ENCODE measurements at regions not wholly inside any gene's neighbourhood (a gene's known extent, or its start where the extent isn't known, plus 50 kb on each side); places are given as distances from the start of the nearest gene placed in this dataset.
A peak's percentile ranks its signal among the peaks of the same experiment; 100 is the strongest.

DNA sequence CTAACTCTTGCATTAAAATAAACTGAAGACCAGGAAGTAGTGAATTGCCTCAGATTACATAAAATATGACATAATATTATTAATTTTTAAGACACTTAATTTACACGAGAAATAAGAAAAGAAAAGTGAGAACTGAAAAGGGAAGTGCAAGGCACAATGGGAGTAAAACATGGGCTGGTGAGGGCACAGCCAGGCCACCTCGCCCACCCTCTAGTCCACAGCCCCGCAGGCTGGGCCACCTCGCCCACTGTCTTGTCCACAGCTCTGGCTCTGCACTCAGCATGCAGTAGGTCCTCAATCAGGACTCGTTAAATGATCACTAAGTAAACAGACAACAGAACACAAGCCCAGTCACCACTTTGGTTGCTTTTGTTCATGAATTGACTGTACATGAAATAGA, 67.8 kb upstream of the ARHGEF7 start:
- H3K4me1 Mint-ChIP-seq (ENCODE audit: low read depth) = peaks cover 6% of the 10 kb centered on the region
- peaks cover 9% of the 10 kb centered on the region for H3K27me3 Mint-ChIP-seq (ENCODE audit: low read depth)
- H3K36me3 Mint-ChIP-seq (ENCODE audit: insufficient read depth in 2 of 2) = no peaks in the 10 kb centered on the region
- H3K4me3 Mint-ChIP-seq = no peak overlapping the region
- H3K27ac Mint-ChIP-seq = no peak overlapping the region
- no peaks in the 10 kb centered on the region for H3K9me3 Mint-ChIP-seq
- DNase-seq (no peak), ATAC-seq (replicated peaks in 1 of 2) (no peak)

DNA sequence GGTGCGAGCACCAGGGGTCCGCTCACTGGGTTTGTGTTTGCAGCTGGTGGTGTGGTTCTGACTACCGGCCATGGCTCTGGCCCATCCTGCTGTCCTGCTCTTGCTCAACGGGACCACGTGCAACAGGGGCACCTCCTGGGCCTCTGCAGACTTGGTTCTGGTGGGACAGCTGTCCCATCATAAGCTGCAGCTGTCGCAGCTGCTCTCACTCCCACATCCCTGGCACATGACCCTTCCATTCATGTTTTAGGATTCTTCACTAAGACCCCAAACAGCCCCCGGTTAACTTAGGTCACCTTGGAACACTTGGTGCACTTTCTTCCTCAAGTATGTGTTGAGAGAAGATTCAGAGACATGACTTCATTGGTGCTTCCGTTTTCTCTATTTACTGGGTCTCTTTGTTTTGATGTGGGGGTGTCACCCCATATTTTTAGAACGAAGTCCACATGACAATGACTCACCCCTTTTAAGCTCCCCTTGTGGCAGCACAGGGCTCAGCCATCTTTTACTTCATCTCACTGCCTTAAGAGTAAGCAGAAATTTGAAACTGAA, 68.4 kb upstream of the ARHGEF7 start:
- Mint-ChIP-seq H3K36me3 (ENCODE audit: insufficient read depth in 2 of 2) (no peaks in the 10 kb centered on the region), H3K27ac (peak overlapping the region; percentile 31), H3K4me3 (no peak overlapping the region), H3K9me3 (no peaks in the 10 kb centered on the region), H3K4me1 (ENCODE audit: low read depth) (peaks cover 6% of the 10 kb centered on the region), H3K27me3 (ENCODE audit: low read depth) (peaks cover 16% of the 10 kb centered on the region)
- no peak for DNase-seq
- peak in 1 of 2 donors; percentile 48 for ATAC-seq (replicated peaks in 1 of 2)

DNA sequence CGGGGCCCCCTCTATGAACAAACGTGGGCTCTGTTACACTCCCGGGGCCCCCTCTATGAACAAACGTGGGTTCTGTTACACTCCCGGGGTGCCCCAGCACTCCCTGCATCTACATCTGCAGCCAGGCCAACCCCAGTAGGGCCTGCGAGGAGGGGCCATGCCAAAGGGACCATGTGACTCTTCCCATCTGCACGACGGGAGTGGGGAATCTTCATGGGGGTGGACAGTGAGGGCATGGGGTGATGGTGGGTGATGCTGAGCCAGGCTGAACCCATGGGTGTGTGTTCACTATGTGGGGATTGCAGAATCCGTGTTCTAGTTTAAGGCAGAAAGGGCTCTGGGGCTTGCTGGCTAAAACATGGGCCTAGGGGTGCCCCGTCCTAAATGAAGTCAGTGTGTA, 69.9 kb upstream of the ARHGEF7 start:
- H3K27ac Mint-ChIP-seq = no peak overlapping the region
- ATAC-seq (replicated peaks in 1 of 2) (no peak), DNase-seq (no peak)
- H3K4me3 Mint-ChIP-seq = no peak overlapping the region
- H3K9me3 Mint-ChIP-seq = no peaks in the 10 kb centered on the region
- H3K27me3 Mint-ChIP-seq (ENCODE audit: low read depth) = peaks cover 12% of the 10 kb centered on the region
- H3K4me1 Mint-ChIP-seq (ENCODE audit: low read depth) = peaks cover 6% of the 10 kb centered on the region
- H3K36me3 Mint-ChIP-seq (ENCODE audit: insufficient read depth in 2 of 2) = no peaks in the 10 kb centered on the region

DNA sequence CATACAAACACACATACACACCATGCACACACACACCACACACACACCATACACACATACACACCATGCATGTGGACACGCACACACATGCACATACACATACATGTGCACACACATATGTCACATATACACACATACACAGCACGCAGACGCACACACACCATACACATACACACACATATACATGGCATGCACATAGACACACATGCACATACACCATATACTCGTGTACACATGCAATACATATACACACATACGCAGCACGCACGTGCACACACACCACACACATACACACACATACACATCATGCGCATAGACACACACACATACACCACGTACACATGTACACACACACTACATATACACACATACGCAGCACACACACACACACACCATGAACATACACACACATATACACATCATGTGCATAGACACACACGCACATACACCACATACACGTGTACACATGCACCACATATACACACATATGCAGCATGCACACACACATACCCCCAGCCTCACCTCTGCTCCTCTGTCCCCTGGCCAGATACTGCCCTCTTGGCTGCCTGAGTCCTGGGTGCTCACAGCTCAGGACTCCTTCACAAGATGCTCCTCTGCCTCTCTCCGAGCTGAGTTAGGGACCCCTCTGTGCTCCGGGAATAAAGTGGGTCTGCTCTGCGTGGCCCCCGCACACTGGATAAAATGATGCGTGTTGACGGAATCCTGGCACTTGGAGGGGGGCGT, 70.9 kb upstream of the ARHGEF7 start:
- Mint-ChIP-seq H3K4me3 (no peak overlapping the region), H3K4me1 (ENCODE audit: low read depth) (peaks cover 6% of the 10 kb centered on the region), H3K36me3 (ENCODE audit: insufficient read depth in 2 of 2) (no peaks in the 10 kb centered on the region), H3K27ac (no peak overlapping the region), H3K9me3 (no peaks in the 10 kb centered on the region), H3K27me3 (ENCODE audit: low read depth) (peaks cover 17% of the 10 kb centered on the region)
- DNase-seq (no peak), ATAC-seq (replicated peaks in 1 of 2) (no peak)

- Mint-ChIP-seq H3K4me3 (no peak overlapping the region), H3K9me3 (no peaks in the 10 kb centered on the region), H3K36me3 (ENCODE audit: insufficient read depth in 2 of 2) (no peaks in the 10 kb centered on the region), H3K4me1 (ENCODE audit: low read depth) (peaks cover 6% of the 10 kb centered on the region), H3K27me3 (ENCODE audit: low read depth) (peaks cover 17% of the 10 kb centered on the region), H3K27ac (no peak overlapping the region)
- DNase-seq (no peak), ATAC-seq (replicated peaks in 1 of 2) (peak in 1 of 2 donors; percentile 39)
These were observed 71.5 kb upstream of the ARHGEF7 start for GRCh38 chr13:111043575-111043982.

GRCh38 chr13:111042661-111043226, 72.4 kb upstream of the ARHGEF7 start:
- Mint-ChIP-seq H3K27ac (no peak overlapping the region), H3K9me3 (no peaks in the 10 kb centered on the region), H3K4me1 (ENCODE audit: low read depth) (peaks cover 6% of the 10 kb centered on the region), H3K36me3 (ENCODE audit: insufficient read depth in 2 of 2) (no peaks in the 10 kb centered on the region), H3K27me3 (ENCODE audit: low read depth) (peaks cover 18% of the 10 kb centered on the region), H3K4me3 (no peak overlapping the region)
- no peak for ATAC-seq (replicated peaks in 1 of 2)
- no peak for DNase-seq

DNA sequence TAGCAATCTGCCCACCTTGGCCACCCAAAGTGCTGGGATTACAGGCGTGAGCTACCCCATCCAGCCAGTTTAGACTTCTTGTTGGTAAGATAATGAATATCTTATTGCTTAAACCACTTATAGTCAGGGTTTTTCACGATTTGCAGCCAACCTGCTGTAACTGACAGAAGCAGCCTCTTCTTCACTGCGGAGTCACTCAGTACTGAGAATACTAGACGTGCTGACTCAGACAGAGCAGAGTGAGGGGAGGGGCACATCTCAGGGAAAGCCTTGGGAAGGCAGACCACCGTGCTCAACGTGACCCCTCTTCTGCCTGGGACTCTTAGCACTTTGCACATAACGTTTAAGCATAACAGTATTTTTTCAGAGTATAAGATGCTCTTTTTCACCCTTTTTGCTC, 74.3 kb upstream of the ARHGEF7 start:
- Mint-ChIP-seq H3K36me3 (ENCODE audit: insufficient read depth in 2 of 2) (no peaks in the 10 kb centered on the region), H3K9me3 (no peaks in the 10 kb centered on the region), H3K27me3 (ENCODE audit: low read depth) (peaks cover 25% of the 10 kb centered on the region), H3K4me3 (no peak overlapping the region), H3K27ac (no peak overlapping the region), H3K4me1 (ENCODE audit: low read depth) (no peaks in the 10 kb centered on the region)
- ATAC-seq (replicated peaks in 1 of 2) = no peak
- DNase-seq = no peak

- Mint-ChIP-seq H3K4me3 (no peak overlapping the region), H3K27ac (no peak overlapping the region), H3K27me3 (ENCODE audit: low read depth) (peaks cover 25% of the 10 kb centered on the region), H3K36me3 (ENCODE audit: insufficient read depth in 2 of 2) (no peaks in the 10 kb centered on the region), H3K4me1 (ENCODE audit: low read depth) (no peaks in the 10 kb centered on the region), H3K9me3 (no peaks in the 10 kb centered on the region)
- ATAC-seq (replicated peaks in 1 of 2) (no peak), DNase-seq (no peak)
These were observed 75.4 kb upstream of the ARHGEF7 start for GRCh38 chr13:111039735-111040134.

DNA sequence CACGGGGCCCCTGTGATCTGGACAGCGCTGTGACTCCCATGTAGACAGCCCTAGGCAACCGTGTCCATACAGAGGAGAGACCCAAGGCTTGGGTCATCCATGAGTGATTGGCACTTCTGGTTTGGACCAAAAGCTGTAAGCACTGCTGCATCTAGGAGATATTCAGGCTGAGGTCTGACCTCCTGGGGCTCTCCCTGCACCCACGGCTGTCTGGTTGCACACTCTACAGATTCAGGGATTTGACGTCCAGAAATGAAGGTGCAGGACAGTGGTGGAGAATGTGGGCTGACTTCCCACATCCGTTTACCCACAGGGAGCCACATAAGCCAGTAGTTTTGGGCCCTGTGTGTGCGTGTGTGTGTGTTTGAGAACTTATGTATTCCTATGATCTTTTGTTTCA, 76.2 kb upstream of the ARHGEF7 start:
- no peaks in the 10 kb centered on the region for H3K9me3 Mint-ChIP-seq
- ATAC-seq (replicated peaks in 1 of 2) (no peak), DNase-seq (no peak)
- H3K27ac Mint-ChIP-seq = no peak overlapping the region
- H3K4me1 Mint-ChIP-seq (ENCODE audit: low read depth) = no peaks in the 10 kb centered on the region
- H3K27me3 Mint-ChIP-seq (ENCODE audit: low read depth) = peaks cover 30% of the 10 kb centered on the region
- H3K4me3 Mint-ChIP-seq = no peak overlapping the region
- no peaks in the 10 kb centered on the region for H3K36me3 Mint-ChIP-seq (ENCODE audit: insufficient read depth in 2 of 2)

DNA sequence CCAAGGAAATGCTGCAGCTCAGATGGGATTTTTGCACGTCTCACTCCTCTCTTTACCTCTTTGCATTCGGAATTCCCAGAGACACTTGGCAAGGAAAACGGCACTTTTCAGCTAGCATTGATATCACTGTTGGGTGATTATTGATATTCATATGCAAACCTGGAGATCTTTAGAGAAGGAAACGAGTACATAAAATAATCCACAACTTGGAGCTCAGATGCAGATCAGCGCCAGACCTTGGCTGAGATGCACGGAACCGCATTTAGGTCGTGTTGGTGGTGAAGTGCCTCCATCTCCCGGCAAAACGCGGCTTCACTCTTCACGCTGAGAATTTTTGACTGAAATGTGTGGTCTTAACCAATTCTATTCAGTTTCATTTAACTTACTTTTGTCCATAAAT, 77.2 kb upstream of the ARHGEF7 start:
- Mint-ChIP-seq H3K4me3 (no peak overlapping the region), H3K27me3 (ENCODE audit: low read depth) (peaks cover 38% of the 10 kb centered on the region), H3K9me3 (no peaks in the 10 kb centered on the region), H3K4me1 (ENCODE audit: low read depth) (no peaks in the 10 kb centered on the region), H3K36me3 (ENCODE audit: insufficient read depth in 2 of 2) (no peaks in the 10 kb centered on the region), H3K27ac (no peak overlapping the region)
- ATAC-seq (replicated peaks in 1 of 2) (no peak), DNase-seq (no peak)

DNA sequence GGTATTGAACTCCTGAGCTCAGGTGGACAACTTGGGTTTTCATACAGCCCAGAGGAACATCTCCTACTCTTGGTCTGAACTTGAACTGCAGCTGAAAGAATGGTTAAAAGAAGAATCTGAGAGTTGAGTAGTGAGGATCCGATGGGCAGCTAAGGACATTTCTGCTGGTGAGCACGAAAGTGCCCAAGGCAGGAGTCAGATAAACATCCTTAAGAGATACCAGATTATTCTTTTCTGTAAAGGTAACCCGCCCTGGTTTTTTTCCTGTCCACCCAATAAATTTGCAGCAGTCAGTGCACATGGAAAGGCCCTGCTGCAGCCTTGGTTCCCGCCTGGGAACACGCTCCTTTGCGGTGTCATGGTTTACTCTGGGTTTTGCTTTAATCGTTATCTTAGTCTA, 78.4 kb upstream of the ARHGEF7 start:
- Mint-ChIP-seq H3K36me3 (ENCODE audit: insufficient read depth in 2 of 2) (no peaks in the 10 kb centered on the region), H3K4me1 (ENCODE audit: low read depth) (no peaks in the 10 kb centered on the region), H3K9me3 (no peaks in the 10 kb centered on the region), H3K4me3 (no peak overlapping the region), H3K27me3 (ENCODE audit: low read depth) (peaks cover 35% of the 10 kb centered on the region), H3K27ac (no peak overlapping the region)
- ATAC-seq (replicated peaks in 1 of 2) (no peak), DNase-seq (no peak)

GRCh38 chr13:111035861-111036260, 79.2 kb upstream of the ARHGEF7 start:
- H3K4me3 Mint-ChIP-seq = no peak overlapping the region
- no peaks in the 10 kb centered on the region for H3K9me3 Mint-ChIP-seq
- H3K27ac Mint-ChIP-seq = no peak overlapping the region
- H3K27me3 Mint-ChIP-seq (ENCODE audit: low read depth) = peaks cover 34% of the 10 kb centered on the region
- DNase-seq (no peak), ATAC-seq (replicated peaks in 1 of 2) (no peak)
- H3K4me1 Mint-ChIP-seq (ENCODE audit: low read depth) = no peaks in the 10 kb centered on the region
- H3K36me3 Mint-ChIP-seq (ENCODE audit: insufficient read depth in 2 of 2) = no peaks in the 10 kb centered on the region

DNA sequence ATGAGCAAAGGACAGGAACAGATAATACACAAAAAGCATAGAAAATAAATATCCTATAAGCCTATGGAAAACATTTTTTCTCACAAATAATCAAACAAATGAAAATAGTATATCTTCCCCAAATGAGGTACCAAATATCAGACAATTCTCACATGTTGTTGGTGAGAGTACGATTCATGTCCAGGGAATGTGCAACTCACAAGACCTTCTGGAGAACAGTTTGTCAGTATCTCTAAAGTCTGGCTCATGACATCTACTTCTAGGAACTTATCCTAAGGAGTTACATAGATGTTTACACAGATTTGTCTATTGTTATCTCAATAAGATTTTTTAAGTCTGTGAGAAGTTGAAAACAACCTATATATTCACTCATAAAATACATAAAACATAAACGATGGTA, 80.3 kb upstream of the ARHGEF7 start:
- peaks cover 28% of the 10 kb centered on the region for H3K27me3 Mint-ChIP-seq (ENCODE audit: low read depth)
- H3K4me3 Mint-ChIP-seq = no peak overlapping the region
- no peak for ATAC-seq (replicated peaks in 1 of 2)
- H3K27ac Mint-ChIP-seq = no peak overlapping the region
- no peak for DNase-seq
- H3K4me1 Mint-ChIP-seq (ENCODE audit: low read depth) = no peaks in the 10 kb centered on the region
- H3K9me3 Mint-ChIP-seq = no peaks in the 10 kb centered on the region
- H3K36me3 Mint-ChIP-seq (ENCODE audit: insufficient read depth in 2 of 2) = no peaks in the 10 kb centered on the region
